Erythroblast (primary cell): ENCODE measurements at regions not wholly inside any gene's neighbourhood (a gene's known extent, or its start where the extent isn't known, plus 50 kb on each side); places are given as distances from the start of the nearest gene placed in this dataset.

Source experiments
- GATA1 ChIP-seq: IDR thresholded peaks from 2 replicates; pipeline ENCODE4 v1.6.1; 2011; ENCODE audit warnings: low read depth, mild to moderate bottlenecking, control low read depth, low read length, moderate library complexity
- POLR2A ChIP-seq: IDR thresholded peaks from 2 replicates; pipeline ENCODE4 v1.6.1; 2011; ENCODE audit warnings: mild to moderate bottlenecking, low read length

- TF ChIP-seq POLR2A, result no peak
- no peak for TF ChIP-seq GATA1
Measured at GRCh38 chr13:99765869-99766268, 205.7 kb downstream of the ZIC5 start.
